K562 (cell line): ENCODE measurements at regions not wholly inside any gene's neighbourhood (a gene's known extent, or its start where the extent isn't known, plus 50 kb on each side); places are given as distances from the start of the nearest gene placed in this dataset.

Experiments
- ATAC-seq: fragments of 200-7000 bp; cut with Tn5 transposase; 3 replicates; pipeline ENCODE4 v1.9.1; 2020; ENCODE audit warnings: moderate library complexity
- BruUV-seq: library from RNA; stranded (reverse); fragments of 400-500 nt; replicated peaks from 2 replicates; lab custom pipeline; 2021; lab: Mats Ljungman, UMichigan
- CTCF ChIA-PET: fragments of 300-600 bp; formaldehyde crosslinking; extraction: SDS; loops from one replicate; lab custom pipeline; 2021; ENCODE audit warnings: low intra/inter-chr PET ratio; lab: Yijun Ruan, JAX
- POLR2A ChIA-PET: fragments of 300-600, 350-650 bp; sonication (Branson Sonifier 250); formaldehyde crosslinking; extraction: SDS; loops from one replicate; lab custom pipeline; 2021; ENCODE audit warnings: antibody characterized with exemption, inconsistent platforms; lab: Yijun Ruan, JAX
- DNase-seq, 4 experiments: peaks; one replicate each; pipeline versions ENCODE4 v3.0.0 to v3.0.0-alpha.2; 2011 to 2018; ENCODE audit warnings: low spot score in 3 of 4, mixed read lengths in 3 of 4; ENCODE audit errors: extremely low read depth in 1 of 4
- FAIRE-seq: peaks from 2 replicates; lab custom pipeline; 2011; peaks lifted over from hg19 to GRCh38; lab: Jason Lieb, UNC
- H2AFZ ChIP-seq: 2 replicates; pipeline ENCODE4 v1.6.0; 2011; ENCODE audit warnings: low read depth, low read length, control low read depth, inconsistent platforms
- H3K27ac ChIP-seq: fragments of 200-600 bp; 3 replicates; pipeline ENCODE4 v1.8.0; 2011; ENCODE audit warnings: low read depth, mild to moderate bottlenecking, control low read depth, inconsistent platforms, low read length, moderate library complexity, mixed read lengths; ENCODE audit errors: extremely low read depth
- H3K27me3 ChIP-seq, 2 experiments: fragments of 300-600 bp in 1 of 2; 2 replicates in 1 of 2; 3 replicates in 1 of 2; pipeline versions ENCODE4 v1.6.0 to v1.8.0; 2011; ENCODE audit warnings: inconsistent platforms in 2 of 2, low read length in 2 of 2, mild to moderate bottlenecking in 1 of 2, mixed read lengths in 1 of 2, moderate library complexity in 1 of 2; ENCODE audit not compliant: control insufficient read depth in 2 of 2, insufficient read depth in 2 of 2
- H3K36me3 ChIP-seq: fragments of 300-600 bp; 3 replicates; pipeline ENCODE4 v1.8.0; 2011; ENCODE audit warnings: mild to moderate bottlenecking, low read length, inconsistent platforms; ENCODE audit not compliant: control insufficient read depth, insufficient read depth
- H3K4me1 ChIP-seq, 2 experiments: fragments of 200-600 bp in 1 of 2; replicated peaks in 1 of 2; 2 replicates in 1 of 2; 3 replicates in 1 of 2; pipeline versions ENCODE4 v1.5.1 to v1.8.0; 2011; ENCODE audit warnings: inconsistent platforms in 2 of 2, low read length in 2 of 2, mild to moderate bottlenecking in 1 of 2, mixed read lengths in 1 of 2, moderate library complexity in 1 of 2; ENCODE audit not compliant: control insufficient read depth in 2 of 2, insufficient read depth in 2 of 2
- H3K4me2 ChIP-seq: 2 replicates; pipeline ENCODE4 v1.6.1; 2011; ENCODE audit warnings: low read length, control low read depth, inconsistent platforms, mixed read lengths; ENCODE audit not compliant: insufficient read depth
- H3K4me3 ChIP-seq: fragments of 200-600 bp; sonication (generic), shearing (Covaris generic); 2 replicates; pipeline ENCODE4 v1.5.1; 2016; ENCODE audit warnings: control low read depth, inconsistent platforms
- H3K79me2 ChIP-seq: fragments of 200-600 bp; 3 replicates; pipeline ENCODE4 v1.8.0; 2011; ENCODE audit warnings: low read length, inconsistent platforms; ENCODE audit not compliant: control insufficient read depth, insufficient read depth
- H3K9ac ChIP-seq, 2 experiments: 2 replicates each; pipeline versions ENCODE4 v1.6.0 to v1.6.1; 2011; ENCODE audit warnings: low read depth in 2 of 2, low read length in 2 of 2, control low read depth in 1 of 2, inconsistent platforms in 1 of 2, mild to moderate bottlenecking in 1 of 2, mixed read lengths in 1 of 2; ENCODE audit not compliant: insufficient read depth in 1 of 2
- H3K9me1 ChIP-seq: one replicate; pipeline ENCODE4 v1.6.0; 2011; ENCODE audit warnings: inconsistent platforms, mild to moderate bottlenecking, low read length, moderate library complexity; ENCODE audit not compliant: control insufficient read depth, insufficient read depth
- H3K9me3 ChIP-seq: replicated peaks from 2 replicates; pipeline ENCODE4 v1.5.1; 2011; ENCODE audit warnings: low read depth, low read length, inconsistent platforms; ENCODE audit not compliant: control insufficient read depth, insufficient read depth
- H4K20me1 ChIP-seq: replicated peaks from 2 replicates; pipeline ENCODE4 v1.6.1; 2011; ENCODE audit warnings: low read length, inconsistent platforms, mixed read lengths; ENCODE audit not compliant: control insufficient read depth, insufficient read depth
- ADNP ChIP-seq: fragments of 200-800 bp; sonication (Bioruptor generic); IDR thresholded peaks from 2 replicates; pipeline ENCODE4 v1.6.1; 2016; ENCODE audit warnings: missing genetic modification characterization, missing compliant biosample characterization
- KLF1 ChIP-seq: fragments of 450-650 bp; IDR thresholded peaks from 2 replicates; pipeline ENCODE4 v1.6.1; 2016; ENCODE audit warnings: missing genetic modification characterization, missing compliant biosample characterization
- MXI1 ChIP-seq: IDR thresholded peaks from 2 replicates; pipeline ENCODE4 v1.6.1; 2011; ENCODE audit warnings: low read depth, mild to moderate bottlenecking, improper control_type of control experiment, low read length
- OTX1 ChIP-seq: fragments of 450-650 bp; formaldehyde crosslinking; IDR thresholded peaks from 2 replicates; pipeline ENCODE4 v1.4.0; 2022; ENCODE audit warnings: mild to moderate bottlenecking
- RBM17 ChIP-seq: fragments of 200-400 bp; formaldehyde crosslinking; IDR thresholded peaks from 2 replicates; pipeline ENCODE4 v1.6.1; 2017; ENCODE audit warnings: low read depth, mild to moderate bottlenecking, low read length, borderline replicate concordance
- SMC3 ChIP-seq: conservative IDR thresholded peaks from 2 replicates; pipeline ENCODE4 v1.6.1; 2011; ENCODE audit warnings: low read depth, low read length, improper control_type of control experiment; ENCODE audit not compliant: insufficient read depth
- SNIP1 ChIP-seq: fragments of 450-650 bp; IDR thresholded peaks from 2 replicates; pipeline ENCODE4 v1.7.1; 2017; ENCODE audit warnings: low read depth, mild to moderate bottlenecking
- XRCC5 ChIP-seq: fragments of 200-400 bp; formaldehyde crosslinking; IDR thresholded peaks from 2 replicates; pipeline ENCODE4 v1.6.1; 2017; ENCODE audit warnings: low read depth, mild to moderate bottlenecking, low read length
- ZNF146 ChIP-seq: IDR thresholded peaks from one replicate; pipeline ENCODE4 v1.6.1; 2018; ENCODE audit warnings: missing compliant biosample characterization; ENCODE audit not compliant: unreplicated experiment
- ZNF347 ChIP-seq: fragments of 450-650 bp; formaldehyde crosslinking; IDR thresholded peaks from 2 replicates; pipeline ENCODE4 v1.4.0; 2020; ENCODE audit warnings: low read depth, mild to moderate bottlenecking, moderate library complexity
- ZNF695 ChIP-seq: fragments of 450-650 bp; formaldehyde crosslinking; IDR thresholded peaks from 2 replicates; pipeline ENCODE4 v1.4.0; 2020; ENCODE audit warnings: mild to moderate bottlenecking, moderate library complexity
- WGBS: fragments of 100-300 bp; shearing (Covaris generic); methylation state at CpG from one replicate; pipeline ENCODE4 v1.1.6; 2016; ENCODE audit warnings: low coverage, mixed read lengths; ENCODE audit not compliant: insufficient coverage; ENCODE audit errors: missing lambda C conversion rate; 5-methylcytosine and 5-hydroxymethylcytosine counted together
- in situ Hi-C: fragments of 300-500 bp; cut with MboI; formaldehyde crosslinking; loops from 4 replicates; pipeline ENCODE4 v1.15.0; 2018; ENCODE audit warnings: inconsistent platforms, mixed read lengths
- intact Hi-C: fragments of 100-400 bp; cut with micrococcal nuclease; formaldehyde crosslinking; loops from 2 replicates; pipeline ENCODE4 v1.14.2; 2022
- TF ChIP-seq, protein P1 (sequence below), 2 experiments: fragments of 450-650 bp; IDR thresholded peaks; 2 replicates each; pipeline ENCODE4 v1.6.1; 2016; ENCODE audit warnings: mild to moderate bottlenecking in 2 of 2, borderline replicate concordance in 1 of 2, low read depth in 1 of 2, moderate library complexity in 1 of 2

DNA sequence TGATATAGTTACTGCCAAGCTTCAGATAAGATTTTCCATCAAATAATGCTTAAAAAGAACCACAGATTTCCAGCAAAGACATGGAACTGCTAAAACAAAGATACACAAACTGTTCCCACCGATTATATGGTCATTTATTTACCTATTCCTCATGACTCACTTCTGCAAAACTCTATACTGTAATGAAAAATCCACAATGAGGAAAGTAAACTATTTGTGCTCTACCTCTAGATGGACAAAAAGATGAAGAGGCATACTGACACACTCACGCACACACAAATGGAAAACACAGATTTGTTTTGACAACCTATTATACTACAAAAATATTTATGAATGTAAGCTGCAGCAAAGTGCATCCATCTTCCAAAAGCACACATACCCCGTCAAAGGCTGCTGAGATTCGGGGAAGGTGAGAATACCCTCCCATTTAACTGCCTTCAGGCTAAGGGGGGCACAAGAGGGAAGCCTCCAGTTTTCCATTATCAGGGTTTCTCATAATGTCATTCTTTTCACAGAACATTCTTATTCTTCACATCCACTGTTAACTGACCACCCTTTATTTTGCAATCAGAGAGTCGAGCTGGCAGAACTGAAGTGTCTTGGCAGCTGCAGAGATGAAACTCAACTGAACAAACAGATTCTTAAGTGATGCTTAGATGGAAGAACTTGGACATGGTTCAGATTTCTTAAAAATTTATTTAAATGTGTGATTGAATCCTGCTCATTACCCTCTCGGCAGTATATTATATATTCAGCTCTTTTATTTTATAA is 115.9 kb upstream of the TANK start:
- POLR2A ChIA-PET, result no interaction called here
- BruUV-seq, result no TSS peak
- TF ChIP-seq SMC3 (no peak), XRCC5 (no peak), MXI1 (no peak), KLF1 (tag) (no peak), ADNP (tag) (no peak), RBM17 (no peak), OTX1 (no peak), SNIP1 (no peak), ZNF347 (CRISPR knock-in tag) (no peak), ZNF695 (CRISPR knock-in tag) (no peak), ZNF146 (CRISPR knock-in tag) (no peak)
- TF ChIP-seq, protein P1, sequence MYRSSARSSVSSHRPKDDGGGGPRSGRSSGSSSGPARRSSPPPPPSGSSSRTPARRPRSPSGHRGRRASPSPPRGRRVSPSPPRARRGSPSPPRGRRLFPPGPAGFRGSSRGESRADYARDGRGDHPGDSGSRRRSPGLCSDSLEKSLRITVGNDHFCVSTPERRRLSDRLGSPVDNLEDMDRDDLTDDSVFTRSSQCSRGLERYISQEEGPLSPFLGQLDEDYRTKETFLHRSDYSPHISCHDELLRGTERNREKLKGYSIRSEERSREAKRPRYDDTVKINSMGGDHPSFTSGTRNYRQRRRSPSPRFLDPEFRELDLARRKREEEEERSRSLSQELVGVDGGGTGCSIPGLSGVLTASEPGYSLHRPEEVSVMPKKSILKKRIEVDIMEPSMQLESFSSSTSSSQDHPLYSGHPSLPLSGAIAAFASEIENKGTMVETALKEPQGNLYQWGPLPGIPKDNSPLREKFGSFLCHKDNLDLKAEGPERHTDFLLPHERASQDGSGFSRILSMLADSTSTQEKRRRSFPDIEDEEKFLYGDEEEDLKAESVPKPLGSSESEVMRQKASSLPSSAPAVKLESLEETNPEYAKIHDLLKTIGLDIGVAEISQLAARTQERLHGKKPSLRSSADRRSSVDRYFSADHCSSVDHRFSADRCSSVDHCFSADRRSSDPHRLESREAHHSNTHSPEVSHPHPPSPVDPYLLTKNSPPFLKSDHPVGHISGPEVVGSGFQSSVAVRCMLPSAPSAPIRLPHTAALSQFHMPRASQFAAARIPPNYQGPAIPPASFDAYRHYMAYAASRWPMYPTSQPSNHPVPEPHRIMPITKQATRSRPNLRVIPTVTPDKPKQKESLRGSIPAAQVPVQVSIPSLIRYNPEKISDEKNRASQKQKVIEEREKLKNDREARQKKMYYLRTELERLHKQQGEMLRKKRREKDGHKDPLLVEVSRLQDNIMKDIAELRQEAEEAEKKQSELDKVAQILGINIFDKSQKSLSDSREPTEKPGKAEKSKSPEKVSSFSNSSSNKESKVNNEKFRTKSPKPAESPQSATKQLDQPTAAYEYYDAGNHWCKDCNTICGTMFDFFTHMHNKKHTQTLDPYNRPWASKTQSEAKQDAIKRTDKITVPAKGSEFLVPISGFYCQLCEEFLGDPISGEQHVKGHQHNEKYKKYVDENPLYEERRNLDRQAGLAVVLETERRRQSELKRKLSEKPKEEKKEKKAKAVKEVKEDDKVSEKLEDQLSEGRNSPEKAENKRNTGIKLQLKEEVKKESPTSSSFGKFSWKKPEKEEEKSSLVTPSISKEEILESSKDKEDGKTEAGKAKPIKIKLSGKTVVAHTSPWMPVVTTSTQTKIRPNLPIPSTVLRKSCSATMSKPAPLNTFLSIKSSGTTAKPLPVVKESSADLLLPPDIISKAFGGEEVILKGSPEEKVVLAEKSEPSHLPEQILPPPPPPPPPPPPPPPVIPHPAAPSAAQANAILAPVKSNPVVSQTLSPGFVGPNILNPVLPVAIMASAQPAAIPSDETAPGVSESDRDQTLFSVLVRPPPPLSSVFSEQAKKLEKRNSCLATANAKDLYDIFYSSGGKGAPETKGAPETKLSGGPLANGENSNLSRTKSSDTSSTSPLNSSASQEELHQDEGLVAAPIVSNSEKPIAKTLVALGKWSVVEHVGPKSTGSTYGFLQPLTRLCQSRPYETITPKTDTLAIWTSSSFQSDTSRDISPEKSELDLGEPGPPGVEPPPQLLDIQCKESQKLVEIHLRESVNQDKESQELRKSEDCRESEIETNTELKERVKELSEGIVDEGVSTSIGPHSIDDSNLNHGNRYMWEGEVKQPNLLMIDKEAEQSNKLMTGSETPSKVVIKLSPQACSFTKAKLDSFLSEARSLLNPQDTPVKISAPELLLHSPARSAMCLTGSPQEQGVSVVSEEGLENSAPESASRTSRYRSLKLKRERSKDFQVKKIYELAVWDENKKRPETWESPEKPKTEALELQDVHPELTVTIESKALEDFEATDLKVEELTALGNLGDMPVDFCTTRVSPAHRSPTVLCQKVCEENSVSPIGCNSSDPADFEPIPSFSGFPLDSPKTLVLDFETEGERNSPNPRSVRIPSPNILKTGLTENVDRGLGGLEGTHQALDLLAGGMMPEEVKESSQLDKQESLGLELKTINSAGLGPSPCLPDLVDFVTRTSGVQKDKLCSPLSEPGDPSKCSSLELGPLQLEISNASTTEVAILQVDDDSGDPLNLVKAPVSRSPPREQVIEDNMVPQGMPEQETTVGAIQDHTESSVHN (IDR thresholded peaks at IDR 0.05; ENCODE audit: borderline replicate concordance in 1 of 2, low read depth in 1 of 2), result no peak

More for the DNA sequence above, 115.9 kb upstream of the TANK start:
- Histone ChIP-seq H3K9ac (no peak overlapping the region), H3K9me3 (no peaks in the 10 kb centered on the region), H3K27ac (no peak overlapping the region), H3K36me3 (no peaks in the 10 kb centered on the region), H3K4me1 (no peaks in the 10 kb centered on the region), H3K4me2 (no peak overlapping the region), H3K27me3 (no peaks in the 10 kb centered on the region), H2AFZ (no peak overlapping the region), H4K20me1 (no peaks in the 10 kb centered on the region), H3K79me2 (no peaks in the 10 kb centered on the region), H3K9me1 (no peaks in the 10 kb centered on the region), H3K4me3 (no peak overlapping the region)
- whole genome bisulfite sequencing, result 0% methylated on average over 6 of the region's 6 CpGs
- in situ Hi-C loops, result no loop called here
- ATAC-seq (no peak), FAIRE-seq (no peak), DNase-seq (no peak)
- intact Hi-C loops, result no loop called here
- CTCF ChIA-PET, result no interaction called here
